ENCODE measurements at regions not wholly inside any gene's neighbourhood (a gene's known extent, or its start where the extent isn't known, plus 50 kb on each side); places are given as distances from the start of the nearest gene placed in this dataset.

- H3K4me3 ChIP-seq (ENCODE audit: low read depth, low read length): no peak overlapping the region
- TF ChIP-seq CTCF (IDR thresholded peaks at IDR 0.05; ENCODE audit: low read depth, low read length): no peak
These were observed 655.8 kb downstream of the BRINP3 start for GRCh38 chr1:189821833-189822232.

- TF ChIP-seq CTCF (IDR thresholded peaks at IDR 0.05; ENCODE audit: low read depth, low read length): no peak
- H3K4me3 ChIP-seq (ENCODE audit: low read depth, low read length): no peak overlapping the region
These were observed 642.9 kb downstream of the BRINP3 start for GRCh38 chr1:189834813-189835212.

GRCh38 chr1:189847613-189848012 is 630.1 kb downstream of the BRINP3 start:
- no peak overlapping the region for H3K4me3 ChIP-seq (ENCODE audit: low read depth, low read length)
- no peak for TF ChIP-seq CTCF (IDR thresholded peaks at IDR 0.05; ENCODE audit: low read depth, low read length)

- TF ChIP-seq CTCF (IDR thresholded peaks at IDR 0.05; ENCODE audit: low read depth, low read length): no peak
- H3K4me3 ChIP-seq (ENCODE audit: low read depth, low read length): no peak overlapping the region
These were observed 625.8 kb downstream of the BRINP3 start for GRCh38 chr1:189851806-189852367.

- TF ChIP-seq CTCF (IDR thresholded peaks at IDR 0.05; ENCODE audit: low read depth, low read length): peak; percentile 22; the same call in 1 of the 2 replicates
These were observed 618.2 kb downstream of the BRINP3 start for GRCh38 chr1:189859385-189859977.

GRCh38 chr1:189866606-189867005 is 611.1 kb downstream of the BRINP3 start:
- no peak overlapping the region for H3K4me3 ChIP-seq (ENCODE audit: low read depth, low read length)
- TF ChIP-seq CTCF (IDR thresholded peaks at IDR 0.05; ENCODE audit: low read depth, low read length): no peak

More at GRCh38 chr1:189859385-189859977, 618.2 kb downstream of the BRINP3 start:
- no peak overlapping the region for H3K4me3 ChIP-seq (ENCODE audit: low read depth, low read length)

GRCh38 chr1:189868021-189868420 is 609.6 kb downstream of the BRINP3 start:
- TF ChIP-seq CTCF (IDR thresholded peaks at IDR 0.05; ENCODE audit: low read depth, low read length): no peak
- no peak overlapping the region for H3K4me3 ChIP-seq (ENCODE audit: low read depth, low read length)

All from WI38 (cell line).